ENCODE measurements at regions not wholly inside any gene's neighbourhood (a gene's known extent, or its start where the extent isn't known, plus 50 kb on each side); places are given as distances from the start of the nearest gene placed in this dataset.
"Not testable (repeated sequence)": the region's sequence is repeated elsewhere in the genome, so short reads cannot be mapped to it uniquely, and the experiment has no call there.

DNA sequence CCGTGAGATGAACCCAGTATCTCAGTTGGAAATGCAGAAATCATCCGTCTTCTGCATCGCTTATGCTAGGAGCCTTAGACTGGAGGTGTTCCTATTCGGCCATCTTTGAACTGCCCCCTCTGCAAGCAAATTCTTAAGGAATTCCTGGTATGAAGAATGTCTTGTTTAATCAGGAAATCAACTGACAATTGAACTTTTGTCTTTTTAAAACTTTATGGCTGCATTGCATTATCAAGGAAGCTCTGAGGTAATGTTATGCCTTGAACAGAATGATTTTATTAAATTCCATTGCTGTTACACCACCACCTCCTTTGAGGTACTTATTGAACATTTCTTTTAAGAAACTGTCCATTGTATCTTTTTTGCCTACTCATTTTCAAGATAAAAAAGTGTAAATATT is 1915.7 kb upstream of the CDH9 start:
- Histone ChIP-seq H3K36me3 (no peaks in the 10 kb centered on the region), H3K4me1 (no peaks in the 10 kb centered on the region), H3K4me3 (no peak overlapping the region), H3K9me3 (no peaks in the 10 kb centered on the region), H3K27me3 (no peaks in the 10 kb centered on the region), H3K27ac (no peak overlapping the region)
- intact Hi-C loops (cut with DNase I), result no loop called here
- TF ChIP-seq POLR2AphosphoS5 (IDR thresholded peaks at IDR 0.05; ENCODE audit: insufficient read depth in 1 of 2, low read depth in 1 of 2), result no peak
- TF ChIP-seq POLR2A (IDR thresholded peaks at IDR 0.05), result no peak
- TF ChIP-seq, protein P1, sequence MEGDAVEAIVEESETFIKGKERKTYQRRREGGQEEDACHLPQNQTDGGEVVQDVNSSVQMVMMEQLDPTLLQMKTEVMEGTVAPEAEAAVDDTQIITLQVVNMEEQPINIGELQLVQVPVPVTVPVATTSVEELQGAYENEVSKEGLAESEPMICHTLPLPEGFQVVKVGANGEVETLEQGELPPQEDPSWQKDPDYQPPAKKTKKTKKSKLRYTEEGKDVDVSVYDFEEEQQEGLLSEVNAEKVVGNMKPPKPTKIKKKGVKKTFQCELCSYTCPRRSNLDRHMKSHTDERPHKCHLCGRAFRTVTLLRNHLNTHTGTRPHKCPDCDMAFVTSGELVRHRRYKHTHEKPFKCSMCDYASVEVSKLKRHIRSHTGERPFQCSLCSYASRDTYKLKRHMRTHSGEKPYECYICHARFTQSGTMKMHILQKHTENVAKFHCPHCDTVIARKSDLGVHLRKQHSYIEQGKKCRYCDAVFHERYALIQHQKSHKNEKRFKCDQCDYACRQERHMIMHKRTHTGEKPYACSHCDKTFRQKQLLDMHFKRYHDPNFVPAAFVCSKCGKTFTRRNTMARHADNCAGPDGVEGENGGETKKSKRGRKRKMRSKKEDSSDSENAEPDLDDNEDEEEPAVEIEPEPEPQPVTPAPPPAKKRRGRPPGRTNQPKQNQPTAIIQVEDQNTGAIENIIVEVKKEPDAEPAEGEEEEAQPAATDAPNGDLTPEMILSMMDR (IDR thresholded peaks at IDR 0.05), result no peak
- no peak for DNase-seq (ENCODE audit: extremely low spot score in 2 of 2)

DNA sequence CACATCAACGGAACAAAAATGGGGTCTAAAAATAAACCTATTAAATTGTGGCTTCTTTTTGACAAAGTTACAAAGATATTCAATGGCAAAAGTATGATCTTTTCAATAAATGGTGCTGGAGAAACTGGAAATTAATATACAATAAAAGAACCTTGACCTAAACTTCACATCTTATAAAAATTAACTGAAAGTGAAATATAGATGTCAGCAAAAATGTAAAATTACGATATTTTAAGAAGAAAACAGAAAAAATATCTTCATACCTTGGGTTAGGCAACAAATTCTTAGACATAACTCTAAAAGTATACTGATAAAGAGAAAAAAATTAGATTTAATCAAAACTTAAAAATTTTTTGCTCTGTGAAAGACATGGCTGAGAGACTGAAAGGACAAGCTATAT is 1909.5 kb upstream of the CDH9 start:
- no peak overlapping the region for H3K27ac ChIP-seq
- no peaks in the 10 kb centered on the region for H3K36me3 ChIP-seq
- H3K4me1 ChIP-seq, result no peaks in the 10 kb centered on the region
- TF ChIP-seq POLR2AphosphoS5 (IDR thresholded peaks at IDR 0.05; ENCODE audit: insufficient read depth in 1 of 2, low read depth in 1 of 2) (no peak), POLR2A (IDR thresholded peaks at IDR 0.05) (no peak)
- TF ChIP-seq, protein P1 (IDR thresholded peaks at IDR 0.05), result no peak
- no peaks in the 10 kb centered on the region for H3K9me3 ChIP-seq
- intact Hi-C loops (cut with DNase I), result no loop called here
- no peaks in the 10 kb centered on the region for H3K27me3 ChIP-seq
- DNase-seq (ENCODE audit: extremely low spot score in 2 of 2), result no peak
- no peak overlapping the region for H3K4me3 ChIP-seq

DNA sequence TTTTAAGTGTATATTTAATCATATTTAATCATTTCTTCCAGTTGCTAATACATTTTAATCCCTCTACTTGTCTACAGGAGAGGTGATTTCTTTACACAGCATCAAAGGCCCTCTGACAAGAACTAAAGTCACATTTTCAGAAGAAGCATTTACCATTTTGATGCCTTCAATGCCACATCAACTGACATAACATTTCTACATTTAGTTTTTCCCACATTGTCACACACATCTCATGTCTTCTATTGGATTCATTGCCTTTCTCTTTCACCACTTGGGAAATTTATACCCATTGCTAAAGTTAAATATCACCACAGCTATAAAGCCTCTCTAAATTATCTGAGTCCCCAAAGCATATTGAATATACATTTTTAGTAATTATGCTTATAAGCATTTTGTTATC is 1907.5 kb upstream of the CDH9 start:
- Histone ChIP-seq H3K4me3 (no peak overlapping the region), H3K9me3 (no peaks in the 10 kb centered on the region), H3K36me3 (no peaks in the 10 kb centered on the region), H3K27ac (no peak overlapping the region), H3K27me3 (no peaks in the 10 kb centered on the region), H3K4me1 (no peaks in the 10 kb centered on the region)
- DNase-seq (ENCODE audit: extremely low spot score in 2 of 2), result no peak
- TF ChIP-seq, protein P1 (IDR thresholded peaks at IDR 0.05), result no peak
- TF ChIP-seq POLR2AphosphoS5 (IDR thresholded peaks at IDR 0.05; ENCODE audit: insufficient read depth in 1 of 2, low read depth in 1 of 2) (no peak), POLR2A (IDR thresholded peaks at IDR 0.05) (no peak)
- intact Hi-C loops (cut with DNase I), result no loop called here

DNA sequence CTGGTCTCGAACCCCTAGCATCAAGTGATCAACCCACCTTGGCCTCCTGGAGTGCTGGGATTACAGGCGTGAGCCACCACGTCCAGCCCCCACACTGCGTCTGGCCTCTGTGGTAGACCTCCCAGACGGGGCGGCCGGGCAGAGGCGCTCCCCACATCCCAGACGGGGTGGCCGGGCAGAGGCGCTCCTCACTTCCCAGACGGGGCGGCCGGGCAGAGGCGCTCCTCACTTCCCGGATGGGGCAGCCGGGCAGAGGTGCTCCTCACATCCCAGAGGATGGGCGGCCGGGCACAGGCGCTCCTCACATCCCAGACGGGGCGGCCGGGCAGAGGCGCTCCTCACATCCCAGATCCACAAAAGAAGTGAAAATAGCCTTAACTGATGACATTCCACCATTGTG is 1891.0 kb upstream of the CDH9 start:
- H3K4me3 ChIP-seq; H3K27me3 ChIP-seq; H3K9me3 ChIP-seq; intact Hi-C loops (cut with DNase I); H3K27ac ChIP-seq; H3K4me1 ChIP-seq; H3K36me3 ChIP-seq; DNase-seq (ENCODE audit: extremely low spot score in 2 of 2): not testable (repeated sequence)

DNA sequence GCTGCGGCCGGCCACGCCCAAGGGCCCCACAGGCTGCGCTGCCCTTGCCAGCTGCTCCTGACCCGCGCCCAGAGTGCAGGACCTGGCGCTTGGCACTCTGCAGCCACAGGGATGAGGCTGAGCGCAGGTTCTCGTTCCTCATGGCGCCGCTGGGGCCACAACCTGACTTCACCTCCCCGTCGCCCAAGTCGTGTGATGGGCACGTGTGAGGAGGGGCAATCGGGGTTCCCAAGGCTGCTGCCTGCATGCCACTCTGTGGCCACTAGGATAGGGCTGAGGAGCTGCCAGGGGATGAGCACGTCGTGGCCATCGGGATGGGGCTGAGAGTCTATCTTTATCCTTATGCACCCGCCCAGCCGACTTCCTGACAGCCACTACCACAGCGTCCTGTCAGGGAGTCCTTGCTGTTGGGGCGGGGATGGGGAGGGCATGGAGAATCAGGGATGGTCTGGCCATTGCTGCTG is 1890.0 kb upstream of the CDH9 start:
- DNase-seq (ENCODE audit: extremely low spot score in 2 of 2); intact Hi-C loops (cut with DNase I): not testable (repeated sequence)

DNA sequence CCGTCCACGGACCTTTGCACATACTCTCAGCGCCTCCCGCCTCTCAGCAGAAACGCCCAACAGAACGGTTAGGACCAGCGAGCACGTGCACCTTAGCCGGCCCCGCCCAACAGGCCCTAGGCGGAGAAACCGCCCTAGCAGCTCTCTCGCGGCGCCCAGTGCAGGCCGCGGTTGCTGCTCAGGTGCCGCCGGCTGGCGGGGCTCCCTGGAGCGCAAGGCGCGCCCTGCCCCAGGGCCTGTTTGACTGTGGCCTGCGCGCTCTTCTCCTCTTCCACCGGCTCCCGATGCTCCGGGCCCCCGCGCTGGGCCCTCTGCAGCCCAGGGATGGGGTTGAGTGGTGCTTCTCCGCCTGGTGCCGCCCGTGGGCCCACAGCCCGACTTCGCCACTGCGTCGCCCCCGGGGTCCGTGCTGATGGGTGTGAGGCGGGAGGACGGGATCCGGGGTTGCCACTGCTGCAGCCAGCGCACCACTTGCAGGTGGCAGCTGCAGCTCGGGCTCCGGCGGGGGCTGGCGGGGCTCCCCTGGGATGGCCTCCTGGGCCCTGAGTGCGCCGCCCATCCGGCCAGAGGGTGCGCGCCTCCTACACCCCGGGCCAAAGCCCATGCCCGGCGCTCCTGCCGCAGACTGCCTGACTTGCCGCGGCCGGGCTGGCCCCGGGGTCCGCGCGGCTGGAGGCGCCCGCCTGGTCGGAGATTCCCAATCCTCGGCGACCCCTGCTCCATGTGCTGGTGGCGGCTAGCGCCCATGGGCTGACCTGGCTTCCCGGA is 1889.4 kb upstream of the CDH9 start:
- H3K27me3 ChIP-seq, result no peaks in the 10 kb centered on the region
- no peak overlapping the region for H3K4me3 ChIP-seq
- TF ChIP-seq POLR2A (IDR thresholded peaks at IDR 0.05) (no peak), POLR2AphosphoS5 (IDR thresholded peaks at IDR 0.05; ENCODE audit: insufficient read depth in 1 of 2, low read depth in 1 of 2) (no peak)
- TF ChIP-seq, protein P1 (IDR thresholded peaks at IDR 0.05), result no peak
- H3K36me3 ChIP-seq, result no peaks in the 10 kb centered on the region
- intact Hi-C loops (cut with DNase I), result no loop called here
- H3K27ac ChIP-seq, result no peak overlapping the region
- H3K9me3 ChIP-seq, result no peaks in the 10 kb centered on the region
- DNase-seq (ENCODE audit: extremely low spot score in 2 of 2), result no peak
- H3K4me1 ChIP-seq, result no peaks in the 10 kb centered on the region

More for the DNA sequence above, 1890.0 kb upstream of the CDH9 start:
- H3K9me3 ChIP-seq, H3K27me3 ChIP-seq, H3K27ac ChIP-seq, H3K4me1 ChIP-seq, H3K4me3 ChIP-seq, H3K36me3 ChIP-seq: not testable (repeated sequence)
